Stomach (tissue), 8 donors: ENCODE measurements at regions not wholly inside any gene's neighbourhood (a gene's known extent, or its start where the extent isn't known, plus 50 kb on each side); places are given as distances from the start of the nearest gene placed in this dataset.

Experiments
- DNase-seq, 2 donors: peaks; one replicate each; pipeline versions ENCODE4 v3.0.0 to v3.0.0-alpha.2; 2013 to 2019
- H3K27ac ChIP-seq, 5 donors: fragments of 200-600 bp in 4 of 5; sonication (generic) in 4 of 5; one replicate each; pipeline ENCODE4 v1.5.1; 2013 to 2019; ENCODE audit warnings: mild to moderate bottlenecking in 1 of 5, moderate library complexity in 1 of 5
- H3K27me3 ChIP-seq, 3 donors: fragments of 200-600 bp; sonication (generic); one replicate each; pipeline ENCODE4 v1.5.1; 2017 to 2019; ENCODE audit warnings: mixed run types in 1 of 3
- H3K36me3 ChIP-seq, 4 donors: fragments of 200-600 bp; sonication (generic); 1 replicate in 3 of 4; 2 replicates in 1 of 4; pipeline ENCODE4 v1.5.1; 2016 to 2019
- H3K4me1 ChIP-seq, 4 donors: fragments of 200-600 bp; sonication (generic); one replicate each; pipeline ENCODE4 v1.5.1; 2016 to 2019
- H3K4me3 ChIP-seq, 4 donors: fragments of 200-600 bp; sonication (generic) in 3 of 4; one replicate each; pipeline ENCODE4 v1.5.1; 2016 to 2019; ENCODE audit warnings: mild to moderate bottlenecking in 1 of 4
- H3K9me3 ChIP-seq, 4 donors: fragments of 200-600 bp; sonication (generic); one replicate each; pipeline ENCODE4 v1.5.1; 2016 to 2019
- EP300 ChIP-seq: sonication (generic); formaldehyde crosslinking; IDR thresholded peaks from one replicate; pipeline ENCODE4 v1.6.1; 2017; ENCODE audit warnings: antibody characterized with exemption
- POLR2A ChIP-seq, 4 donors: fragments of 450-650 bp; IDR thresholded peaks; one replicate each; pipeline ENCODE4 v1.6.1; 2016; ENCODE audit warnings: antibody characterized with exemption in 4 of 4, control low read depth in 2 of 4, mild to moderate bottlenecking in 1 of 4, moderate library complexity in 1 of 4
- POLR2AphosphoS5 ChIP-seq, 3 donors: sonication (generic); formaldehyde crosslinking; IDR thresholded peaks; one replicate each; pipeline ENCODE4 v1.6.1; 2016; ENCODE audit warnings: antibody characterized with exemption in 3 of 3
- WGBS, 5 donors: extraction: QIAGEN DNeasy Blood & Tissue Kit in 3 of 5; methylation state at CpG; one replicate each; pipeline versions ENCODE4 v1.1.5 to v1.1.7; 2013 to 2018; 5-methylcytosine and 5-hydroxymethylcytosine counted together
- intact Hi-C: fragments of 100-400 bp; cut with DNase I; formaldehyde crosslinking; loops from one replicate; pipeline ENCODE4 v1.15.1; 2023; ENCODE audit warnings: low total_unique reads
- TF ChIP-seq, protein P1 (sequence below), 7 experiments: fragments of 450-650 bp in 4 of 7; fragments of 200-600 bp in 3 of 7; sonication (generic) in 3 of 7; IDR thresholded peaks; one replicate each; pipeline ENCODE4 v1.5.1; 2016 to 2019; ENCODE audit warnings: antibody characterized with exemption in 7 of 7, control low read depth in 2 of 7, mild to moderate bottlenecking in 1 of 7
- donor health status: healthy with polysubstance abuse.
- donor health status: Bipolar disorder and iron deficiency.
- donor health status: healthy.

DNA sequence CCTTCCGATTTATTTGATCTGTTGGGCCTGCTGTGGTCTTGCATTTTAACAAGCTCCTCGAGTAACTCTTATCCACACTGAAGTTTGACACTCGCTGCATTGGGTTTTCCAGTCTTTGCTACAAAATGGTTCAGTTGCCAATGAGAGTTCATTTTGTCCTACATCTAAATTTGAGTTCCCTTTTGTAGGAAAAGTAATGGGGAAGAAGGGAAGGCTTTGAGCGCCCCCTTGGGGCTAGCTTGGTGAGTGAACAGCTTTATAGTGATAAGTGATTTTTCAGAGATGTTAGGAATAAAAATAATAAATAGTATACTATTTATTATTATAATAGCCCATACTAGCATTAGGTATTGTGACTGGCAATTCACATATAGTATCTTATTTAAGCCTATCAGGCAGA lies 89.9 kb upstream of the GNAQ start:
- Histone ChIP-seq H3K9me3 (no peaks in the 10 kb centered on the region), H3K36me3 (no peaks in the 10 kb centered on the region), H3K4me1 (peaks cover 0 to 6% (median 0%) of the 10 kb centered on the region in 4 donors), H3K27ac (no peak overlapping the region), H3K4me3 (no peak overlapping the region), H3K27me3 (no peaks in the 10 kb centered on the region)
- peak; percentile 79 to 80 for DNase-seq
- WGBS, 5 donors: 44 to 55% (median 50%) methylated on average over 4 of the region's 4 CpGs
- TF ChIP-seq, protein P1, sequence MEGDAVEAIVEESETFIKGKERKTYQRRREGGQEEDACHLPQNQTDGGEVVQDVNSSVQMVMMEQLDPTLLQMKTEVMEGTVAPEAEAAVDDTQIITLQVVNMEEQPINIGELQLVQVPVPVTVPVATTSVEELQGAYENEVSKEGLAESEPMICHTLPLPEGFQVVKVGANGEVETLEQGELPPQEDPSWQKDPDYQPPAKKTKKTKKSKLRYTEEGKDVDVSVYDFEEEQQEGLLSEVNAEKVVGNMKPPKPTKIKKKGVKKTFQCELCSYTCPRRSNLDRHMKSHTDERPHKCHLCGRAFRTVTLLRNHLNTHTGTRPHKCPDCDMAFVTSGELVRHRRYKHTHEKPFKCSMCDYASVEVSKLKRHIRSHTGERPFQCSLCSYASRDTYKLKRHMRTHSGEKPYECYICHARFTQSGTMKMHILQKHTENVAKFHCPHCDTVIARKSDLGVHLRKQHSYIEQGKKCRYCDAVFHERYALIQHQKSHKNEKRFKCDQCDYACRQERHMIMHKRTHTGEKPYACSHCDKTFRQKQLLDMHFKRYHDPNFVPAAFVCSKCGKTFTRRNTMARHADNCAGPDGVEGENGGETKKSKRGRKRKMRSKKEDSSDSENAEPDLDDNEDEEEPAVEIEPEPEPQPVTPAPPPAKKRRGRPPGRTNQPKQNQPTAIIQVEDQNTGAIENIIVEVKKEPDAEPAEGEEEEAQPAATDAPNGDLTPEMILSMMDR (IDR thresholded peaks at IDR 0.05): peak in 5 of 7 experiments; percentile 34 to 67 (median 55)
- TF ChIP-seq POLR2AphosphoS5 (IDR thresholded peaks at IDR 0.05): no peak
- intact Hi-C loops: no loop called here

GRCh38 chr9:78118742-78119473 lies 87.3 kb upstream of the GNAQ start:
- H3K27me3 ChIP-seq: no peaks in the 10 kb centered on the region
- peak in 1 of 2 donors; percentile 29 for DNase-seq
- no peaks in the 10 kb centered on the region for H3K36me3 ChIP-seq
- WGBS, 5 donors: 57 to 64% (median 63%) methylated on average over 2 of the region's 2 CpGs
- TF ChIP-seq EP300 (no peak), POLR2A (IDR thresholded peaks at IDR 0.05) (no peak), POLR2AphosphoS5 (IDR thresholded peaks at IDR 0.05) (no peak)
- TF ChIP-seq, protein P1 (IDR thresholded peaks at IDR 0.05): no peak
- no peak overlapping the region for H3K27ac ChIP-seq
- no peaks in the 10 kb centered on the region for H3K9me3 ChIP-seq
- intact Hi-C loops: no loop called here
- no peak overlapping the region for H3K4me3 ChIP-seq
- H3K4me1 ChIP-seq: peaks cover 0 to 6% (median 0%) of the 10 kb centered on the region in 4 donors

- 86 to 96% (median 91%) methylated on average over 1 of the region's 1 CpG for WGBS, 5 donors
- Histone ChIP-seq H3K4me1 (peaks cover 0 to 6% (median 0%) of the 10 kb centered on the region in 4 donors), H3K9me3 (no peaks in the 10 kb centered on the region), H3K27ac (no peak overlapping the region), H3K27me3 (no peaks in the 10 kb centered on the region), H3K36me3 (no peaks in the 10 kb centered on the region), H3K4me3 (no peak overlapping the region)
- no peak for DNase-seq
- intact Hi-C loops: no loop called here
- TF ChIP-seq, protein P1 (IDR thresholded peaks at IDR 0.05): no peak
- TF ChIP-seq EP300 (no peak), POLR2AphosphoS5 (IDR thresholded peaks at IDR 0.05) (no peak), POLR2A (IDR thresholded peaks at IDR 0.05) (no peak)
Observed at GRCh38 chr9:78115073-78115472, 83.5 kb upstream of the GNAQ start.

DNA sequence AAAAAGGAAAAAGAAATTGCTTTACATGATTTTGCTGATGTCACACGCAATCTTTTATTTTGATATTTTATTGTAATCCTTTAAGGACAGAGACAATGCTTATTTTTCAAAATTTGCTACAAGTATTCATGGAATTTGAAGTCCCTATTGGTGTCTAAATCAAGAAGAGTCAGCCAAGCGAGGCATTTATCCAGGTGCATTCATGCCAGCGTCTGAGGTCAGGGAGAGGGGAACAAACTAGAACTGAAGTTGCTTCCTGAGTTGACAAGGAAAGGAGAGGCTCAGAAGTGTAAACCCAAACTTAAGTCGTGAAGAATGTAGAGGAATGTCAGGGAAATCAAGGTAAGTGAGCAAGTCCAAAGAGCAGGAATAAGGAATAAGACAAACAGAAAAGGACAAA lies 83.0 kb upstream of the GNAQ start:
- Histone ChIP-seq H3K36me3 (no peaks in the 10 kb centered on the region), H3K27ac (no peak overlapping the region), H3K4me1 (peaks cover 0 to 5% (median 0%) of the 10 kb centered on the region in 4 donors), H3K27me3 (no peaks in the 10 kb centered on the region), H3K4me3 (no peak overlapping the region), H3K9me3 (no peaks in the 10 kb centered on the region)
- intact Hi-C loops: no loop called here
- 73 to 82% (median 76%) methylated on average over 4 of the region's 4 CpGs for WGBS, 5 donors
- TF ChIP-seq POLR2A (IDR thresholded peaks at IDR 0.05) (no peak), EP300 (no peak), POLR2AphosphoS5 (IDR thresholded peaks at IDR 0.05) (no peak)
- TF ChIP-seq, protein P1 (IDR thresholded peaks at IDR 0.05): no peak
- no peak for DNase-seq
